GM12891 (cell line): ENCODE measurements at regions not wholly inside any gene's neighbourhood (a gene's known extent, or its start where the extent isn't known, plus 50 kb on each side); places are given as distances from the start of the nearest gene placed in this dataset.

ENCODE experiments used
- PAX5 ChIP-seq: IDR thresholded peaks from 2 replicates; pipeline ENCODE4 v1.6.1; 2011; ENCODE audit warnings: low read length, moderate library complexity, mild to moderate bottlenecking; ENCODE audit not compliant: insufficient read depth, severe bottlenecking
- POLR2A ChIP-seq: IDR thresholded peaks from 2 replicates; pipeline ENCODE4 v1.6.1; 2011; ENCODE audit warnings: low read depth, low read length, control low read depth
- POLR2AphosphoS5 ChIP-seq: IDR thresholded peaks from 2 replicates; pipeline ENCODE4 v1.6.1; 2011; ENCODE audit warnings: low read depth, low read length, control low read depth
- SPI1 ChIP-seq: IDR thresholded peaks from 2 replicates; pipeline ENCODE4 v1.6.1; 2011; ENCODE audit warnings: low read depth, low read length, control low read depth
- TAF1 ChIP-seq: IDR thresholded peaks from 2 replicates; pipeline ENCODE4 v1.6.1; 2011; ENCODE audit warnings: low read depth, low read length, control low read depth

DNA sequence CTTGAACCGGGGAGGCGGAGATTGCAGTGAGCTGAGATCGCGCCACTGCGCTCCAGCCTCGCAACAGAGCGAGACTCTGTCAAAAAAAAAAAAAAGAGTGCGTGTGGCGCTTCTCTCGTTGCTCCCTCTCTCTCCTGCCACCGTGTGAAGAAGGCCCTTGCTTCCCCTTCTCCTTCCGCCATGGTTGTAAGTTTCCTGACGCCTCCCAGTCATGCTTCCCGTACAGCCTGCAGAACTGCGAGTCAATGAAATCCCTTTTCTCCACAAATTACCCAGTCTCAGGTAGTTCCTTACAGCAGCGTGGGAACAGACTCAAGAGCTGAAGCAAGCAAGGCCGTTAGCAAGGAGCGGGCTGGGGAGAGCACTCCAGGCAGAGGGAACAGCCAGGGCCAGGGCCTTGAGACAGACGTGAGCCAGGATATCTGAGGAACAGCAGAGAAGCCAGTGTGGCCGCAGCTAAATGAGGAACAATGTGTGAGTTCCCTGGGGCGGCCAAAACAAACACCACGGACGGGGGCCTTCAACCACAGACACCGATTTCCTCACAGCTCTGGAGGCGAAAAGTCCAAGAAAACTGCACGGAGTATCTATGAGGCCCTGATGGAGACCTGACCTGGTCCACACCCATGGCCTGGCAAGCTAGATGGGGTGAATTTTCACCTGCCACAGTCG, 54.2 kb upstream of the ETS2 start:
- TF ChIP-seq POLR2AphosphoS5 (no peak), POLR2A (no peak), SPI1 (no peak), TAF1 (no peak), PAX5 (no peak)
